K562 (cell line): ENCODE measurements at regions not wholly inside any gene's neighbourhood (a gene's known extent, or its start where the extent isn't known, plus 50 kb on each side); places are given as distances from the start of the nearest gene placed in this dataset.

Source experiments
- ATAC-seq: fragments of 200-7000 bp; cut with Tn5 transposase; 3 replicates; pipeline ENCODE4 v1.9.1; 2020; ENCODE audit warnings: moderate library complexity
- BruUV-seq: library from RNA; stranded (reverse); fragments of 400-500 nt; replicated peaks from 2 replicates; lab custom pipeline; 2021; lab: Mats Ljungman, UMichigan
- CTCF ChIA-PET: fragments of 300-600 bp; formaldehyde crosslinking; extraction: SDS; loops from one replicate; lab custom pipeline; 2021; ENCODE audit warnings: low intra/inter-chr PET ratio; lab: Yijun Ruan, JAX
- POLR2A ChIA-PET: fragments of 300-600, 350-650 bp; sonication (Branson Sonifier 250); formaldehyde crosslinking; extraction: SDS; loops from one replicate; lab custom pipeline; 2021; ENCODE audit warnings: antibody characterized with exemption, inconsistent platforms; lab: Yijun Ruan, JAX
- DNase-seq, 4 experiments: peaks; one replicate each; pipeline versions ENCODE4 v3.0.0 to v3.0.0-alpha.2; 2011 to 2018; ENCODE audit warnings: low spot score in 3 of 4, mixed read lengths in 3 of 4; ENCODE audit errors: extremely low read depth in 1 of 4
- FAIRE-seq: peaks from 2 replicates; lab custom pipeline; 2011; peaks lifted over from hg19 to GRCh38; lab: Jason Lieb, UNC
- H2AFZ ChIP-seq: 2 replicates; pipeline ENCODE4 v1.6.0; 2011; ENCODE audit warnings: low read depth, low read length, control low read depth, inconsistent platforms
- H3K27ac ChIP-seq: fragments of 200-600 bp; 3 replicates; pipeline ENCODE4 v1.8.0; 2011; ENCODE audit warnings: low read depth, mild to moderate bottlenecking, control low read depth, inconsistent platforms, low read length, moderate library complexity, mixed read lengths; ENCODE audit errors: extremely low read depth
- H3K27me3 ChIP-seq, 2 experiments: fragments of 300-600 bp in 1 of 2; 2 replicates in 1 of 2; 3 replicates in 1 of 2; pipeline versions ENCODE4 v1.6.0 to v1.8.0; 2011; ENCODE audit warnings: inconsistent platforms in 2 of 2, low read length in 2 of 2, mild to moderate bottlenecking in 1 of 2, mixed read lengths in 1 of 2, moderate library complexity in 1 of 2; ENCODE audit not compliant: control insufficient read depth in 2 of 2, insufficient read depth in 2 of 2
- H3K36me3 ChIP-seq: fragments of 300-600 bp; 3 replicates; pipeline ENCODE4 v1.8.0; 2011; ENCODE audit warnings: mild to moderate bottlenecking, low read length, inconsistent platforms; ENCODE audit not compliant: control insufficient read depth, insufficient read depth
- H3K4me1 ChIP-seq, 2 experiments: fragments of 200-600 bp in 1 of 2; replicated peaks in 1 of 2; 2 replicates in 1 of 2; 3 replicates in 1 of 2; pipeline versions ENCODE4 v1.5.1 to v1.8.0; 2011; ENCODE audit warnings: inconsistent platforms in 2 of 2, low read length in 2 of 2, mild to moderate bottlenecking in 1 of 2, mixed read lengths in 1 of 2, moderate library complexity in 1 of 2; ENCODE audit not compliant: control insufficient read depth in 2 of 2, insufficient read depth in 2 of 2
- H3K4me2 ChIP-seq: 2 replicates; pipeline ENCODE4 v1.6.1; 2011; ENCODE audit warnings: low read length, control low read depth, inconsistent platforms, mixed read lengths; ENCODE audit not compliant: insufficient read depth
- H3K4me3 ChIP-seq: fragments of 200-600 bp; sonication (generic), shearing (Covaris generic); 2 replicates; pipeline ENCODE4 v1.5.1; 2016; ENCODE audit warnings: control low read depth, inconsistent platforms
- H3K79me2 ChIP-seq: fragments of 200-600 bp; 3 replicates; pipeline ENCODE4 v1.8.0; 2011; ENCODE audit warnings: low read length, inconsistent platforms; ENCODE audit not compliant: control insufficient read depth, insufficient read depth
- H3K9ac ChIP-seq, 2 experiments: 2 replicates each; pipeline versions ENCODE4 v1.6.0 to v1.6.1; 2011; ENCODE audit warnings: low read depth in 2 of 2, low read length in 2 of 2, control low read depth in 1 of 2, inconsistent platforms in 1 of 2, mild to moderate bottlenecking in 1 of 2, mixed read lengths in 1 of 2; ENCODE audit not compliant: insufficient read depth in 1 of 2
- H3K9me1 ChIP-seq: one replicate; pipeline ENCODE4 v1.6.0; 2011; ENCODE audit warnings: inconsistent platforms, mild to moderate bottlenecking, low read length, moderate library complexity; ENCODE audit not compliant: control insufficient read depth, insufficient read depth
- H3K9me3 ChIP-seq: replicated peaks from 2 replicates; pipeline ENCODE4 v1.5.1; 2011; ENCODE audit warnings: low read depth, low read length, inconsistent platforms; ENCODE audit not compliant: control insufficient read depth, insufficient read depth
- H4K20me1 ChIP-seq: replicated peaks from 2 replicates; pipeline ENCODE4 v1.6.1; 2011; ENCODE audit warnings: low read length, inconsistent platforms, mixed read lengths; ENCODE audit not compliant: control insufficient read depth, insufficient read depth
- ATF3 ChIP-seq, 2 experiments: fragments of 450-650 bp in 1 of 2; sonication (generic) in 1 of 2; formaldehyde crosslinking in 1 of 2; IDR thresholded peaks in 1 of 2; conservative IDR thresholded peaks in 1 of 2; 2 replicates each; pipeline versions ENCODE4 v1.6.1 to v1.8.1; 2016 to 2023; ENCODE audit warnings: mild to moderate bottlenecking in 2 of 2, moderate library complexity in 2 of 2, inconsistent platforms in 1 of 2, missing genetic modification reagents in 1 of 2
- BRD4 ChIP-seq: fragments of 200-600 bp; sonication (generic); IDR thresholded peaks from 2 replicates; pipeline ENCODE4 v1.6.1; 2017; ENCODE audit warnings: inconsistent platforms
- HNRNPLL ChIP-seq: fragments of 200-400 bp; formaldehyde crosslinking; IDR thresholded peaks from 2 replicates; pipeline ENCODE4 v1.6.1; 2017; ENCODE audit warnings: low read length, low read depth, mild to moderate bottlenecking; ENCODE audit not compliant: poor library complexity, severe bottlenecking
- MITF ChIP-seq: IDR thresholded peaks from 2 replicates; pipeline ENCODE4 v1.6.1; 2014; ENCODE audit warnings: antibody characterized with exemption
- NBN ChIP-seq: fragments of 450-650 bp; IDR thresholded peaks from 2 replicates; pipeline ENCODE4 v1.6.1; 2016; ENCODE audit warnings: low read depth, mild to moderate bottlenecking
- NFIC ChIP-seq: fragments of 450-650 bp; IDR thresholded peaks from 2 replicates; pipeline ENCODE4 v1.6.1; 2017; ENCODE audit warnings: mild to moderate bottlenecking, inconsistent platforms
- PHF8 ChIP-seq: fragments of 200-600 bp; sonication (generic); IDR thresholded peaks from 2 replicates; pipeline ENCODE4 v1.6.1; 2012; ENCODE audit warnings: mixed run types, mild to moderate bottlenecking, inconsistent platforms, low read length, moderate library complexity, borderline replicate concordance
- POLR2G ChIP-seq: fragments of 200-400 bp; formaldehyde crosslinking; IDR thresholded peaks from 2 replicates; pipeline ENCODE4 v1.6.1; 2017; ENCODE audit warnings: low read depth, mild to moderate bottlenecking, antibody characterized with exemption, low read length, moderate library complexity
- RCOR1 ChIP-seq, 2 experiments: IDR thresholded peaks; 2 replicates each; pipeline ENCODE4 v1.6.1; 2012; ENCODE audit warnings: low read depth in 2 of 2, low read length in 2 of 2, borderline replicate concordance in 1 of 2, improper control_type of control experiment in 1 of 2
- SNIP1 ChIP-seq: fragments of 450-650 bp; IDR thresholded peaks from 2 replicates; pipeline ENCODE4 v1.7.1; 2017; ENCODE audit warnings: low read depth, mild to moderate bottlenecking
- ZBTB2 ChIP-seq: fragments of 450-650 bp; IDR thresholded peaks from 2 replicates; pipeline ENCODE4 v1.6.1; 2016; ENCODE audit warnings: antibody characterized with exemption
- ZNF239 ChIP-seq: fragments of 250-450 bp; sonication (Bioruptor Pico); IDR thresholded peaks from 2 replicates; pipeline ENCODE4 v1.4.0; 2020; ENCODE audit warnings: mild to moderate bottlenecking
- ZNF384 ChIP-seq: IDR thresholded peaks from 2 replicates; pipeline ENCODE4 v1.6.1; 2012; ENCODE audit warnings: low read depth, low read length, improper control_type of control experiment
- WGBS: fragments of 100-300 bp; shearing (Covaris generic); methylation state at CpG from one replicate; pipeline ENCODE4 v1.1.6; 2016; ENCODE audit warnings: low coverage, mixed read lengths; ENCODE audit not compliant: insufficient coverage; ENCODE audit errors: missing lambda C conversion rate; 5-methylcytosine and 5-hydroxymethylcytosine counted together
- in situ Hi-C: fragments of 300-500 bp; cut with MboI; formaldehyde crosslinking; loops from 4 replicates; pipeline ENCODE4 v1.15.0; 2018; ENCODE audit warnings: inconsistent platforms, mixed read lengths
- intact Hi-C: fragments of 100-400 bp; cut with micrococcal nuclease; formaldehyde crosslinking; loops from 2 replicates; pipeline ENCODE4 v1.14.2; 2022
- TF ChIP-seq, protein P1 (sequence below): sonication (generic); formaldehyde crosslinking; IDR thresholded peaks from 2 replicates; pipeline ENCODE4 v1.8.1; 2023; ENCODE audit warnings: mild to moderate bottlenecking, missing genetic modification reagents
- TF ChIP-seq, protein P2 (sequence below): IDR thresholded peaks from 2 replicates; pipeline ENCODE4 v1.6.1; 2012; ENCODE audit warnings: low read depth, low read length, improper control_type of control experiment, borderline replicate concordance

GRCh38 chr5:160960592-160960991, 108.6 kb upstream of the ATP10B start:
- no peaks in the 10 kb centered on the region for H4K20me1 ChIP-seq
- ChIA-PET POLR2A (no interaction called here), CTCF (no interaction called here)
- H3K9me1 ChIP-seq = no peaks in the 10 kb centered on the region
- in situ Hi-C loops (no loop called here), intact Hi-C loops (no loop called here)
- 0% methylated on average over 2 of the region's 2 CpGs for WGBS
- no peaks in the 10 kb centered on the region for H3K36me3 ChIP-seq
- no peak overlapping the region for H3K9ac ChIP-seq
- ATAC-seq = no peak
- no peak for DNase-seq
- no peak overlapping the region for H3K4me2 ChIP-seq
- no peak for FAIRE-seq
- H3K27ac ChIP-seq = no peak overlapping the region
- BruUV-seq = no TSS peak
- H3K79me2 ChIP-seq = no peaks in the 10 kb centered on the region
- peaks cover 2% of the 10 kb centered on the region; the same call in 1 of the 2 replicates for H3K9me3 ChIP-seq
- no peak overlapping the region for H3K4me3 ChIP-seq
- H3K4me1 ChIP-seq = no peaks in the 10 kb centered on the region
- H3K27me3 ChIP-seq = no peaks in the 10 kb centered on the region
- no peak overlapping the region for H2AFZ ChIP-seq
- no peak for TF ChIP-seq ZNF384
- TF ChIP-seq, protein P1, sequence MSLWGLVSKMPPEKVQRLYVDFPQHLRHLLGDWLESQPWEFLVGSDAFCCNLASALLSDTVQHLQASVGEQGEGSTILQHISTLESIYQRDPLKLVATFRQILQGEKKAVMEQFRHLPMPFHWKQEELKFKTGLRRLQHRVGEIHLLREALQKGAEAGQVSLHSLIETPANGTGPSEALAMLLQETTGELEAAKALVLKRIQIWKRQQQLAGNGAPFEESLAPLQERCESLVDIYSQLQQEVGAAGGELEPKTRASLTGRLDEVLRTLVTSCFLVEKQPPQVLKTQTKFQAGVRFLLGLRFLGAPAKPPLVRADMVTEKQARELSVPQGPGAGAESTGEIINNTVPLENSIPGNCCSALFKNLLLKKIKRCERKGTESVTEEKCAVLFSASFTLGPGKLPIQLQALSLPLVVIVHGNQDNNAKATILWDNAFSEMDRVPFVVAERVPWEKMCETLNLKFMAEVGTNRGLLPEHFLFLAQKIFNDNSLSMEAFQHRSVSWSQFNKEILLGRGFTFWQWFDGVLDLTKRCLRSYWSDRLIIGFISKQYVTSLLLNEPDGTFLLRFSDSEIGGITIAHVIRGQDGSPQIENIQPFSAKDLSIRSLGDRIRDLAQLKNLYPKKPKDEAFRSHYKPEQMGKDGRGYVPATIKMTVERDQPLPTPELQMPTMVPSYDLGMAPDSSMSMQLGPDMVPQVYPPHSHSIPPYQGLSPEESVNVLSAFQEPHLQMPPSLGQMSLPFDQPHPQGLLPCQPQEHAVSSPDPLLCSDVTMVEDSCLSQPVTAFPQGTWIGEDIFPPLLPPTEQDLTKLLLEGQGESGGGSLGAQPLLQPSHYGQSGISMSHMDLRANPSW = no peak
- TF ChIP-seq PHF8 = no peak
- TF ChIP-seq SNIP1 = no peak
- TF ChIP-seq RCOR1 (IDR thresholded peaks at IDR 0.05; ENCODE audit: borderline replicate concordance in 1 of 2, low read depth in 2 of 2, low read length in 2 of 2) = no peak
- TF ChIP-seq NFIC = no peak
- TF ChIP-seq ZNF239 (CRISPR knock-in tag) = no peak
- TF ChIP-seq, protein P2, sequence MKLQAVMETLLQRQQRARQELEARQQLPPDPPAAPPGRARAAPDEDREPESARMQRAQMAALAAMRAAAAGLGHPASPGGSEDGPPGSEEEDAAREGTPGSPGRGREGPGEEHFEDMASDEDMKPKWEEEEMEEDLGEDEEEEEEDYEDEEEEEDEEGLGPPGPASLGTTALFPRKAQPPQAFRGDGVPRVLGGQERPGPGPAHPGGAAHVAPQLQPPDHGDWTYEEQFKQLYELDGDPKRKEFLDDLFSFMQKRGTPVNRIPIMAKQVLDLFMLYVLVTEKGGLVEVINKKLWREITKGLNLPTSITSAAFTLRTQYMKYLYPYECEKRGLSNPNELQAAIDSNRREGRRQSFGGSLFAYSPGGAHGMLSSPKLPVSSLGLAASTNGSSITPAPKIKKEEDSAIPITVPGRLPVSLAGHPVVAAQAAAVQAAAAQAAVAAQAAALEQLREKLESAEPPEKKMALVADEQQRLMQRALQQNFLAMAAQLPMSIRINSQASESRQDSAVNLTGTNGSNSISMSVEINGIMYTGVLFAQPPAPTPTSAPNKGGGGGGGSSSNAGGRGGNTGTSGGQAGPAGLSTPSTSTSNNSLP = no peak
- TF ChIP-seq POLR2G = no peak
- TF ChIP-seq ATF3 (IDR thresholded peaks at IDR 0.05) = no peak
- no peak for TF ChIP-seq ATF3 (CRISPR knock-in tag; conservative IDR thresholded peaks at IDR 0.05)
- TF ChIP-seq MITF = no peak
- no peak for TF ChIP-seq ZBTB2
- no peak for TF ChIP-seq NBN
- no peak for TF ChIP-seq BRD4
- TF ChIP-seq HNRNPLL = no peak
